GM10266 (cell line): ENCODE measurements at regions not wholly inside any gene's neighbourhood (a gene's known extent, or its start where the extent isn't known, plus 50 kb on each side); places are given as distances from the start of the nearest gene placed in this dataset.

Source experiments
- DNase-seq: peaks from one replicate; pipeline ENCODE4 v3.0.0; 2012; ENCODE audit errors: extremely low spot score
- TF ChIP-seq, protein P1 (sequence below): IDR thresholded peaks from 2 replicates; pipeline ENCODE4 v1.5.1; 2012; ENCODE audit warnings: mild to moderate bottlenecking, low read depth; ENCODE audit not compliant: control insufficient read depth, insufficient read depth; ENCODE audit errors: missing control alignments

DNA sequence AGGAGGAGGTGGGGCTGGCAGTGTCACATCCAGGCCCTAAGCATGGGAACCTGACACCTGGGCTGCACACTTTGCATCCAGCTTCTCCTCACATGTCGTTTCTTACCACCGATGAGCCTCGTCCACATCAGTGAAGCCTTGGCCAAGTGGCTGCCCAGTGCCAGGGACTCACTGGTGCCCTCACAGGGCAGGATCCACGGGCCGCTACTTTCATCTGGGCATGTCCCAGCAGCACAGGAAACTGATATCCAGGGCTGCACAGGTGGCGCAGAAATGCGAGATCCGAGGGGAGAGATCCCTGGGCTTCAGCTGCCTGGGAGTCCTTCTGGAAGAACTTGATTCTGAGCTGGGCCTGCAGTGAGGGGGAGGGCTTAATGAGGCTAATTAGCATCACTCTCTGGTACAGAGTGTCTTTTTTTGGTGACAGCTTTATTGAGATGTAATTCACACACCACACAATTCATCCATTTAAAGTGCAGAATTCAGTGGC is 291.6 kb upstream of the HDAC4 start:
- TF ChIP-seq, protein P1, sequence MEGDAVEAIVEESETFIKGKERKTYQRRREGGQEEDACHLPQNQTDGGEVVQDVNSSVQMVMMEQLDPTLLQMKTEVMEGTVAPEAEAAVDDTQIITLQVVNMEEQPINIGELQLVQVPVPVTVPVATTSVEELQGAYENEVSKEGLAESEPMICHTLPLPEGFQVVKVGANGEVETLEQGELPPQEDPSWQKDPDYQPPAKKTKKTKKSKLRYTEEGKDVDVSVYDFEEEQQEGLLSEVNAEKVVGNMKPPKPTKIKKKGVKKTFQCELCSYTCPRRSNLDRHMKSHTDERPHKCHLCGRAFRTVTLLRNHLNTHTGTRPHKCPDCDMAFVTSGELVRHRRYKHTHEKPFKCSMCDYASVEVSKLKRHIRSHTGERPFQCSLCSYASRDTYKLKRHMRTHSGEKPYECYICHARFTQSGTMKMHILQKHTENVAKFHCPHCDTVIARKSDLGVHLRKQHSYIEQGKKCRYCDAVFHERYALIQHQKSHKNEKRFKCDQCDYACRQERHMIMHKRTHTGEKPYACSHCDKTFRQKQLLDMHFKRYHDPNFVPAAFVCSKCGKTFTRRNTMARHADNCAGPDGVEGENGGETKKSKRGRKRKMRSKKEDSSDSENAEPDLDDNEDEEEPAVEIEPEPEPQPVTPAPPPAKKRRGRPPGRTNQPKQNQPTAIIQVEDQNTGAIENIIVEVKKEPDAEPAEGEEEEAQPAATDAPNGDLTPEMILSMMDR = no peak
- DNase-seq = no peak

DNA sequence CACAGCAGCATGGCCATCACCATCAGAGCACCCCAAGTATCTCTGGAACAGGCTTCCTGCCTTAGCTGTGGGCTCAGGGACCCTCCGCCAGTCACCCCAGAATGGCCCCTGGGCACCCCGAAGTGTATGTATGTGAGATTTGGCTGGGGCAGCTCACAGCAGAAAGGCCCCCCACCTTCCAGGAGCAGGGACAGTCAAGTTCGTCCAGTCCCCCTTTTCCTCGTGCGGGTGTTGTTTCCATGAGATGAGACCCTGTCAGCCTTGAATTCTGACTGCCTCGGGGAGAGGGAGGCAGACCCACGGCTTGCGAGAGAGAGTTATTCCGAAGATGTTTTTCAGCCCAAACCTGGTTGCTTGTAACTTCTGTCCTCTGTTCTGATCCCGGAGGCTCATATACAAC is 290.9 kb upstream of the HDAC4 start:
- no peak for DNase-seq
- TF ChIP-seq, protein P1 = no peak

DNA sequence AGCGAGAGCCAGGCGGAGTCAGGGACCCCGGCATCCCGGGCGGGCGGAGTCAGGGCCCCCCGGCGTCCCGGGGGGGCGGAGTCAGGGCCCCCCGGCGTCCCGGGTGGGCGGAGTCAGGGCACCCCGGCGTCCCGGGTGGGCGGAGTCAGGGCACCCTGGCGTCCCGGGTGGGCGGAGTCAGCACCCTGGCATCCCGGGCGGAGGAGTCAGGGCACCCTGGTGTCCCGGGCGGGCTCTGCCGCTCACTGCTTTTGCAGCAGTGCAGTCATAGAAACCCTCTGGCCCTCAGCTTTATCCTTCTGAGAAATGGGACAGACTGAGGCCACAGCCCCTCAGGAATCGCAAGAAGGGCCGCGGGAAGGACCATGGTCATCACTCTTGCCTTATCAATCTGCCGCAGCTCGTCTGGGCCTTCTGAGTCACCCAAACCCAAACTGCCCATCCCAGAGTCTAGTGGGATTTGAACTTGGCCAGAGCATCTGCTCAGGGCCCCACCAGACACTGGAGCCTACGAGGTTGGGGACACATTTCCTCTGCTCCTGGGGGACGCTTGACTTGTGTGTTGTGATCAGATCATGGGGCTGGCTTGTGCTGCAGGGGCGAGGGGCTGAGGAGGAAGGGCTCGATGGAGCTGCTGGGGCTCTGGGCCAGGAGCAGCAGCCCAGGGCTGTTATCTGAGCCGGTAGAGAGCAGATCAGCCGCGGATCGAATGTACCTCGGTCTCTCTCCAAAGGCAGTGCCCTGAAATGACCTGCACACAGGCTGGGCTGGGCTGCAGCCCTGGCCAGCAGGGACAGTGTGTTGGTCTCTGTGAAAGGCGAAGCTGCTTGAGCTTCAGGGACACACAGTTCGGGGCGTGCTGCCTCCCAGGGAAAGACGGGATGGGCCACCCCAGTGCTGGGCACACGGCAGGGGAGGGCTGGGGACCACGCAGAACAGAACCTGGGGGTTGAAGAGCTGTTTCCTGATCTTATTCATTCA is 290.1 kb upstream of the HDAC4 start:
- TF ChIP-seq, protein P1 = no peak
- no peak for DNase-seq

DNA sequence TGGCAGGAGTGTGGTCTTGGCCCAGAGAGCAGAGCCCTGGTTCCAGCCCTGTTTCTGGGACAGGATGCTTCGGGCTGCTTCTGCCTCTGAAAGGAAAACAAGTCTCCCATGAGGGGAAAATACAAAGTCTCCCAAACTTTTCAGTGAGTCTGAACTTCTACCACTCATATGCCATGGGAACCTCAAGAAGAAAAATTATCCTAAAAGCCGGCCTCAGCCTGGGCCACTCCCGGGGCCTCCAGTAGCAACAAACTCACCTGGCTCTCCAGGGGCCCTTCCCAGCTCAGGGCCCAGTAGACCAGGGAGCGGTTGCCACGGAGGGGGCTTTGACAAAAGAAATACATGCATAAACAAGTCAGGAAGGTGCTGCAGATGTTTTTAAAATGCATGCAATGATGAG is 289.2 kb upstream of the HDAC4 start:
- DNase-seq = no peak
- TF ChIP-seq, protein P1 = no peak

DNA sequence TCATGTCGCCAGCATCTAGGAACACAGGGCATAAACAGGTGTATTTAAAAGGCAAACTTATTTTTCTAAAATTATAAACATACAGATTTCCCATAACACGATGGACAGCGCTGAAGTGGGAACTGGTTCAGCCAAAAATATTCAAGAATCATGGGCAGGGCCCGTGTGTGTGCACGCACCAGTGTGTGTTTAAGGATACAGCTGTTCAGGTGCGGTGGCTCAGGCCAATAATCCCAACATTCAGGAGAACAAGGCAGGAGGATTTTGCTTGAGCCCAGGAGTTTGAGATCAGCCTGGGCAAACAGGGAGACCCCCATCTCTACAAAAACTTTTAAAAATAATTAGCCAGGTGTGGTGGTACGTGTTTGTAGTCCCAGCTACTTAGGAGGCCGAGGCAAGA is 288.6 kb upstream of the HDAC4 start:
- TF ChIP-seq, protein P1 = no peak
- DNase-seq = no peak

DNA sequence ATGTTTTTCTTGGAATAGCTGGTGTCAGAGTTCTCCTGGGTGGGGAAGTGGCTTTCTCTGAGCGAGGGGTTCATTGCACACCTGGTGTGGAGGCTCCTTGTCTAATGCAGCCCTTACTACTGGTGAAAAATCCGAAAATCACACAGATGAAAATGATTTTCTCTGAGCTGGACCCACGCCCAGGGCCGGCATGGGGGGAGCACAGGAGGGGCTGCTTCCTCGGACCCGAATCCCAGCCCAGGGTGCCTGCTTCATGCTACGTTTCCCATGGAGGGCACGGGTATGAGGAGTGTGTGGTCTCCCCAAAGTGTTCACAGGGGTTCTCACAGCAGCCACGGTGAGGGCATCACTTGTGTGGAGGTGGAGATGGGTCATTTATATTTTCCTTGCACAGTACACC is 288.0 kb upstream of the HDAC4 start:
- TF ChIP-seq, protein P1 = no peak
- DNase-seq = no peak

DNA sequence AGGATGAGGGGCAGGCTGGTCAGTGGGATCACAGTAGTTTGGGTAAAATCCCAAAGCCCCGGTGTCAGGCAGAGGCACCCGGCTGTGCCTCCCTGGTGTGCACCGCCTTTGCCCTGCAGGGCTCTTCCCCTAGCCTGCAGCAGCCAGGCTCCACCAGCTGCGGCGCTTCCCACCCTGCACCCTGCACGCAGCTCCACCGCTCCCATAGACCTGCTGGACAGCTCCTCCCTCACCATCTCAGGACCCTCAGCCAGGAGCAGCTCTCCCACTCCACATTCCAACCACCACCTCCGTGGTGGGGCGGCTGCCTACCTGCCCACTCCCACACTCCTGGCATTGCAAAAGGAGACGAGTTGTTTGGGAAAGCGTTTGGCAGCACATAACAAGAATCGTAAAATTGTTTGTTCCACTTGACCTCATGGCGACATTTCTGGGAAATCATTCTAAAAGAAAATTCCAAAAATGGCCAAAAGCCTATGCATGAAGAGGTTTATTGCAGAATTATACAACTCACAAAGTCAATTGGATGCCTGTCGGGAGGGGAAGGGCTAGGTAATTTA is 287.4 kb upstream of the HDAC4 start:
- DNase-seq = no peak
- TF ChIP-seq, protein P1 = peak; percentile 10
